ENCODE measurements at regions not wholly inside any gene's neighbourhood (a gene's known extent, or its start where the extent isn't known, plus 50 kb on each side); places are given as distances from the start of the nearest gene placed in this dataset.

GRCh38 chr3:110456001-110456400, 615.6 kb upstream of the NECTIN3 start:
- no peak for TF ChIP-seq CTCF (IDR thresholded peaks at IDR 0.05; ENCODE audit: insufficient read depth, low read depth, low read length, missing control alignments)
- DNase-seq (ENCODE audit: low read depth): no peak
- no peak overlapping the region for H3K4me3 ChIP-seq (ENCODE audit: low read depth, low read length)

- no peak for DNase-seq (ENCODE audit: low read depth)
- TF ChIP-seq CTCF (IDR thresholded peaks at IDR 0.05; ENCODE audit: insufficient read depth, low read depth, low read length, missing control alignments): no peak
- no peak overlapping the region for H3K4me3 ChIP-seq (ENCODE audit: low read depth, low read length)
Observed at GRCh38 chr3:110456438-110457138, 615.0 kb upstream of the NECTIN3 start.

GRCh38 chr3:110457508-110457907, 614.1 kb upstream of the NECTIN3 start:
- H3K4me3 ChIP-seq (ENCODE audit: low read depth, low read length): no peak overlapping the region
- TF ChIP-seq CTCF (IDR thresholded peaks at IDR 0.05; ENCODE audit: insufficient read depth, low read depth, low read length, missing control alignments): no peak
- no peak for DNase-seq (ENCODE audit: low read depth)

- no peak overlapping the region for H3K4me3 ChIP-seq (ENCODE audit: low read depth, low read length)
- DNase-seq (ENCODE audit: low read depth): no peak
- no peak for TF ChIP-seq CTCF (IDR thresholded peaks at IDR 0.05; ENCODE audit: insufficient read depth, low read depth, low read length, missing control alignments)
Observed at GRCh38 chr3:110459021-110459420, 612.6 kb upstream of the NECTIN3 start.

- DNase-seq (ENCODE audit: low read depth): no peak
- TF ChIP-seq CTCF (IDR thresholded peaks at IDR 0.05; ENCODE audit: insufficient read depth, low read depth, low read length, missing control alignments): no peak
- no peak overlapping the region for H3K4me3 ChIP-seq (ENCODE audit: low read depth, low read length)
Observed at GRCh38 chr3:110470310-110470709, 601.3 kb upstream of the NECTIN3 start.

- H3K4me3 ChIP-seq (ENCODE audit: low read depth, low read length): no peak overlapping the region
- DNase-seq (ENCODE audit: low read depth): no peak
- no peak for TF ChIP-seq CTCF (IDR thresholded peaks at IDR 0.05; ENCODE audit: insufficient read depth, low read depth, low read length, missing control alignments)
Observed at GRCh38 chr3:110473405-110473804, 598.2 kb upstream of the NECTIN3 start.

- DNase-seq (ENCODE audit: low read depth): no peak
- no peak overlapping the region for H3K4me3 ChIP-seq (ENCODE audit: low read depth, low read length)
- TF ChIP-seq CTCF (IDR thresholded peaks at IDR 0.05; ENCODE audit: insufficient read depth, low read depth, low read length, missing control alignments): no peak
Observed at GRCh38 chr3:110474397-110474796, 597.2 kb upstream of the NECTIN3 start.
